SU-DHL-6 (cell line): ENCODE measurements at regions not wholly inside any gene's neighbourhood (a gene's known extent, or its start where the extent isn't known, plus 50 kb on each side); places are given as distances from the start of the nearest gene placed in this dataset.
"Not testable (repeated sequence)": the region's sequence is repeated elsewhere in the genome, so short reads cannot be mapped to it uniquely, and the experiment has no call there.

Source experiments
- H2AFZ ChIP-seq: fragments of 200-600 bp; sonication (generic); 2 replicates; pipeline ENCODE4 v1.6.1; 2014; ENCODE audit warnings: low read depth, mild to moderate bottlenecking, moderate library complexity, mixed read lengths, antibody characterized with exemption, low read length; ENCODE audit not compliant: severe bottlenecking
- H3F3A ChIP-seq: fragments of 200-600 bp; shearing (Covaris generic); 2 replicates; pipeline ENCODE4 v1.6.0; 2016; ENCODE audit warnings: antibody characterized with exemption, mild to moderate bottlenecking; ENCODE audit not compliant: insufficient read depth
- H3K27ac ChIP-seq: fragments of 200-600 bp; sonication (generic); 2 replicates; pipeline ENCODE4 v1.5.1; 2016; ENCODE audit warnings: low read depth, mild to moderate bottlenecking, low read length, moderate library complexity, mixed read lengths
- H3K27me3 ChIP-seq: fragments of 200-600 bp; sonication (generic), shearing (Covaris generic); 2 replicates; pipeline ENCODE4 v1.6.0; 2014; ENCODE audit warnings: mild to moderate bottlenecking, low read length
- H3K36me3 ChIP-seq: fragments of 200-600 bp; sonication (generic); 2 replicates; pipeline ENCODE4 v1.6.1; 2014; ENCODE audit warnings: mild to moderate bottlenecking, low read length, mixed read lengths
- H3K4me2 ChIP-seq: fragments of 300-600, 200-600 bp; shearing (Covaris generic), sonication (generic); 2 replicates; pipeline ENCODE4 v1.6.0; 2014; ENCODE audit warnings: low read length, low read depth, mild to moderate bottlenecking; ENCODE audit not compliant: poor library complexity, severe bottlenecking
- H3K4me3 ChIP-seq: fragments of 200-600 bp; sonication (generic); 2 replicates; pipeline ENCODE4 v1.5.1; 2014; ENCODE audit warnings: antibody characterized with exemption, low read length, mild to moderate bottlenecking, mixed read lengths; ENCODE audit not compliant: insufficient read depth, poor library complexity, severe bottlenecking
- H3K79me2 ChIP-seq: fragments of 200-600 bp; sonication (generic); 2 replicates; pipeline ENCODE4 v1.6.1; 2014; ENCODE audit warnings: mild to moderate bottlenecking, low read length, moderate library complexity; ENCODE audit not compliant: insufficient read depth
- H3K9ac ChIP-seq: fragments of 200-600 bp; sonication (generic); 2 replicates; pipeline ENCODE4 v1.7.0; 2014; ENCODE audit warnings: mild to moderate bottlenecking, low read length
- H3K9me2 ChIP-seq: fragments of 200-600 bp; sonication (generic); replicated peaks from 2 replicates; pipeline ENCODE4 v1.6.1; 2014; ENCODE audit warnings: low read length; ENCODE audit not compliant: insufficient read depth
- H3K9me3 ChIP-seq: fragments of 200-600 bp; sonication (generic); 2 replicates; pipeline ENCODE4 v1.6.1; 2014; ENCODE audit warnings: low read length, mixed read lengths; ENCODE audit not compliant: insufficient read depth
- H4K20me1 ChIP-seq: fragments of 200-600 bp; sonication (generic); 2 replicates; pipeline ENCODE4 v1.6.1; 2014; ENCODE audit warnings: low read depth, mild to moderate bottlenecking, antibody characterized with exemption, low read length, moderate library complexity, mixed read lengths
- EZH2phosphoT487 ChIP-seq: fragments of 200-600 bp; sonication (generic), shearing (Covaris generic); conservative IDR thresholded peaks from 2 replicates; pipeline ENCODE4 v1.6.1; 2018; ENCODE audit warnings: mild to moderate bottlenecking, antibody characterized with exemption, low read length, moderate library complexity, mixed read lengths
- TF ChIP-seq, protein P1 (sequence below): fragments of 200-600 bp; sonication (generic); IDR thresholded peaks from one replicate; pipeline ENCODE4 v1.5.1; 2017; ENCODE audit warnings: antibody characterized with exemption, mild to moderate bottlenecking, low read length, moderate library complexity; ENCODE audit not compliant: insufficient read depth, poor library complexity, severe bottlenecking

DNA sequence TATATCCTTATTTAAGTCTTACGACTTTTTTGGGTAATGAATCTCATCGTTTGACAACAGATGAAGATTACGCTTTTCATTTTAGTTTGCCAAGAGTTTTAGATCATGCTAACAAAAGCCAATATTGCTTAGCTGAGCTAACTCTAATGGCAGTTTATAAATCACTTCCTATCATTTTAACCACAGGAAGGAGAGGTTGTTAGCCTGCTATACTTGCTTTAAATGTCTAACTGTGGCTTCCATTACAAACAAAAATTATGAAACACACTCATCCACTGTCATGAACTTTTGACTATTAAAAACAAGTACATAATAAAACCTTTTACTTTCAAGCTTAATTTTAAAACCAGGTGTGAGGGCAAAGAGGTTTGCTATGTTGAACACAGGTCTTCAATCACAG lies 53.7 kb upstream of the ANKH start:
- Histone ChIP-seq H2AFZ (no peak overlapping the region), H3K27ac (no peak overlapping the region), H3K79me2 (no peaks in the 10 kb centered on the region), H3K9me2 (no peaks in the 10 kb centered on the region), H3K27me3 (no peaks in the 10 kb centered on the region), H3K9ac (no peak overlapping the region), H3K4me2 (no peak overlapping the region), H3K4me3 (no peak overlapping the region), H3K9me3 (no peaks in the 10 kb centered on the region), H3K36me3 (no peaks in the 10 kb centered on the region), H4K20me1 (no peaks in the 10 kb centered on the region), H3F3A (no peaks in the 10 kb centered on the region)
- TF ChIP-seq EZH2phosphoT487 = no peak
- TF ChIP-seq, protein P1, sequence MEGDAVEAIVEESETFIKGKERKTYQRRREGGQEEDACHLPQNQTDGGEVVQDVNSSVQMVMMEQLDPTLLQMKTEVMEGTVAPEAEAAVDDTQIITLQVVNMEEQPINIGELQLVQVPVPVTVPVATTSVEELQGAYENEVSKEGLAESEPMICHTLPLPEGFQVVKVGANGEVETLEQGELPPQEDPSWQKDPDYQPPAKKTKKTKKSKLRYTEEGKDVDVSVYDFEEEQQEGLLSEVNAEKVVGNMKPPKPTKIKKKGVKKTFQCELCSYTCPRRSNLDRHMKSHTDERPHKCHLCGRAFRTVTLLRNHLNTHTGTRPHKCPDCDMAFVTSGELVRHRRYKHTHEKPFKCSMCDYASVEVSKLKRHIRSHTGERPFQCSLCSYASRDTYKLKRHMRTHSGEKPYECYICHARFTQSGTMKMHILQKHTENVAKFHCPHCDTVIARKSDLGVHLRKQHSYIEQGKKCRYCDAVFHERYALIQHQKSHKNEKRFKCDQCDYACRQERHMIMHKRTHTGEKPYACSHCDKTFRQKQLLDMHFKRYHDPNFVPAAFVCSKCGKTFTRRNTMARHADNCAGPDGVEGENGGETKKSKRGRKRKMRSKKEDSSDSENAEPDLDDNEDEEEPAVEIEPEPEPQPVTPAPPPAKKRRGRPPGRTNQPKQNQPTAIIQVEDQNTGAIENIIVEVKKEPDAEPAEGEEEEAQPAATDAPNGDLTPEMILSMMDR = no peak

DNA sequence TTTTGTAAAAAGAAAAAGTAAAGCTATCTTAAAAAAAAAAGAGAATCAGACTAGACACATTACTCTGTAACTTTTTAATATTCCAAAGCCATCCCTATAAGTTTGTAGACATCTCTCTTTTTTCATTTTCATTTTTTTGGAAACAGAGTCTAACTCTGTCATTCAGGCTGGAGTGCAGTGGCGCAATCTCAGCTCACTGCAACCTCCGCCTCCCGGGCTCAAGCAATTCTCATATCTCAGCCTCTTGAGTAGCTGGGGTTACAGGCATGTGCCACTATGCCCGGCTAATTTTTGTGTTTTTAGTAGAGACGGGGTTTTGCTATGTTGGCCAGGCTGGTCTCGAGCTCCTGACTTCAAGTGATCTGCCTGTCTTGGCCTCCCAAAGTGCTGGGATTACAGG lies 51.4 kb upstream of the ANKH start:
- H3K9me2 ChIP-seq, H3K4me3 ChIP-seq, H3K36me3 ChIP-seq, H3K4me2 ChIP-seq, H3K9me3 ChIP-seq, H3F3A ChIP-seq, H3K27me3 ChIP-seq, H4K20me1 ChIP-seq, H3K9ac ChIP-seq, H3K79me2 ChIP-seq, H3K27ac ChIP-seq, H2AFZ ChIP-seq: not testable (repeated sequence)

DNA sequence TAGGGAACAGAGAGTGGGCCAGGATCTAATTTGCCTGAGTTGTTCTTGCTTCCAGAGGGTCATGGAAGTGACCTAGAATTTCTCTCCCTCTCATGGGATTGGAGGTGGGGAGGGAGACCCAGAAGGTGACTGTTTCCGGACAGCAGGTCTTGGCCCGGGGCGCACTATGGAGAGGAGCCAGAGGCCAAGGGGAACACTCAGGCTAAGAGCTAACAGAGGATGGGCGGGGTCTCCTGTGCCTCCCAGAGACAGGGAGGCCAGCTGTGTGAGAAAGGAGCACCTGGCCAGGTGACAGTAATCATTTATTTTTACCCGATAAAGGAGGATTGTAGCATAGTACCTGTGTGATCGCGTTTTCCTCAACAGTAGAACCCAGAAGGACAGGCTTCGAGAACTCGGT lies 50.9 kb upstream of the ANKH start:
- Histone ChIP-seq H3K27me3 (no peaks in the 10 kb centered on the region), H3K79me2 (no peaks in the 10 kb centered on the region), H3K9me3 (no peaks in the 10 kb centered on the region), H3K9ac (no peak overlapping the region), H3K4me3 (no peak overlapping the region), H3K9me2 (no peaks in the 10 kb centered on the region), H4K20me1 (no peaks in the 10 kb centered on the region), H3K36me3 (no peaks in the 10 kb centered on the region), H3K4me2 (no peak overlapping the region), H3F3A (no peaks in the 10 kb centered on the region), H2AFZ (no peak overlapping the region), H3K27ac (no peak overlapping the region)
- TF ChIP-seq EZH2phosphoT487 = no peak
- TF ChIP-seq, protein P1 = no peak
